GM19467 (cell line): ENCODE measurements at regions not wholly inside any gene's neighbourhood (a gene's known extent, or its start where the extent isn't known, plus 50 kb on each side); places are given as distances from the start of the nearest gene placed in this dataset.
"Not testable (repeated sequence)": the region's sequence is repeated elsewhere in the genome, so short reads cannot be mapped to it uniquely, and the experiment has no call there.

Experiments used
- ATAC-seq: cut with Tn5 transposase; IDR thresholded peaks from one replicate; pipeline ENCODE4 v1.9.1; 2021; ENCODE audit warnings: mild to moderate bottlenecking, moderate library complexity; ENCODE audit not compliant: unreplicated experiment

- no peak for ATAC-seq
These were observed 199.6 kb upstream of the GADL1 start for GRCh38 chr3:31094048-31094447.

GRCh38 chr3:31095255-31095654 is 200.8 kb upstream of the GADL1 start:
- no peak for ATAC-seq

- no peak for ATAC-seq
These were observed 202.4 kb upstream of the GADL1 start for GRCh38 chr3:31096661-31097395.

DNA sequence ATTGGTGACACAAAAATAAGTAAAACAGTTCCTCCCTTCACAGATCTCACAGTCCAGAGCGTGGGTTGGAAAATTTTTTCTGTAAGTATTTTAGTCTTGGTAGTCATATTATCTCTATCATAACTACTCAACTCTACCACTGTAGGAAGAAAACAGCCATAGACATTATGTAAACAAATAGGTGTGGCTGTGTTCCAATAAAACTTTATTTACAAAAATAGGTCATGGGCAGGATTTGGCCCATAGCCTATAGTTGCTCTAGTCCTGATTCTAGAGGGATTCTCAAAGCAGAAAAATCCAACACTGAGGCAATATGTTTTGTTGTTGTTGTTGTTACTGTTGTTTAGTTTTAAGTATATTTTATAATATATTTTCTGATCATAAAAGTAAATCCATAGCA is 206.1 kb upstream of the GADL1 start:
- no peak for ATAC-seq

DNA sequence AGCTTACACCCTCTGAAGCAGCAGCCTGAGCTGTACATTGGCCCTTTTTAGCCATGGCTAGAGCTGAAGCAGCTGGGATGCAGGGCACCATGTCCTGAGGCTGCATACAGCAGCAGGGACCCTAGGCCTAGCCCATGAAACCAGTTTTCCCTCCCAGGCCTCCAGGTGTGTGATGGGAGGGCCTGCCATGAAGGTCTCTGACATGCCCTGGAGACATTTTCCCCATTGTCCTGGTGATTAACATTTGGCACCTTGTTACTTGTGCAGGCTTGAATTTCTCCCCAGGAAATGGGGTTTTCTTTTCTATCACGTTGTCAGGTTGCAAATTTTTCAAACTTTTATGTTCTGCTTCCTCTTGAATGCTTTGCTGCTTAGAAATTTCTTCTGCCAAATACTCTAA is 206.8 kb upstream of the GADL1 start:
- not testable (repeated sequence) for ATAC-seq

DNA sequence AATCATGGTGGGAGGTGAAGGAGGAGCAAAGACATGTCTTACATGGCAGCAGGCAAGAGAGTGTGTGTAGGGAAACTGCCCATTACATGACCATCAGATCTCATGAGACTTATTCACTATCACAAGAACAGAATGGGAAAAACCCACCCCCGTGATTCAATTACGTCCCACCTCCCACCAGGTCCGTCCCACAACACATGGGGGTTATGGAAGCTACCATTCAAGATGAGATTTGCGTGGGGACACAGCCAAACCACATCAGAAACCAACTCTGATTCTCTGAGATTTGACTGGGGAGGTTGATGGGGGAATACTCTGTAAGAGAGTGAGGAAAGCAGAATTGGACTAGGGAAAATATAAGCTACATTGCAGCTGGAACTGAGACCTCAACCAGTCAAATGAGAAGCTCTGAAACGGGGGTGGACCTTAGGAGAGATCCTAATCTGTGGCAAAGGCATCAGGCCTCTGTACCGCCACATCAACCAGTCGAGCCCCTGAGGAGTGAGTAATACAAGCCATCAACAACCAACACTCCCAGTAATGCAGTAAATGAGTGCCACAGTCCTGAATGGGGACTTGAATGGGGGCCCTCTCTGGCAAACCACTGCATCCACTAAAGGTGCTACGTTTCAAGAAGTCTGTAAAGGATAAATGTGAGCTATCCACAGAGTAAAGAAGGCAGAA is 207.9 kb upstream of the GADL1 start:
- ATAC-seq: no peak

GRCh38 chr3:31103181-31103580 is 208.7 kb upstream of the GADL1 start:
- no peak for ATAC-seq

DNA sequence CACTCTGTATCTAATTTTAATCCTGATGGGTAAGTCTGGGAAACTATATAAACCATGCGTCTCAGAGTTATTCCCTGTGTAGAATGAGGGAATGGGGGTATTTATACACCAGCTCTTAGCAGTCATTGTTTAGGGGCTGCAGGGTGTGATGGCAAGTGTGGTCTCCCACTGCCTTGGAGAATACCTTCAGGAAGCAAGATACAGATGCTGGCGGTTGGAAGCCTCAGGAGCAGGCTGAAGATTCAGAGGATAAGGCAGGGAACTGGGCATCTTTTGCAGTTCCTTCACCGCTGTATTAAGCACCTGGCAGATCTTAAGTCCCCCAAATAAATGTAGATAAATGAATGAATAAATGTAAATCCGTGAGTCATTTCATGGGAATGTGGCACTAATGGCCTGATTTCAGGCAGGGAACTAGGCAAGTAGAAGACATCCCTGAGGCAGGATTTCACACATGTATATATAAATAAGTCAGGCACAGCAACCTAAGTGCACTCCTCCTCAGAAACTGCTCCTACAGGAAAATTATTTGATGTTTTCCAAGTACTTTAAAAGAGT is 209.2 kb upstream of the GADL1 start:
- ATAC-seq: no peak

- no peak for ATAC-seq
These were observed 210.6 kb upstream of the GADL1 start for GRCh38 chr3:31105011-31105410.

- ATAC-seq: no peak
These were observed 211.1 kb upstream of the GADL1 start for GRCh38 chr3:31105438-31106077.

- ATAC-seq: no peak
These were observed 211.7 kb upstream of the GADL1 start for GRCh38 chr3:31106204-31106603.

DNA sequence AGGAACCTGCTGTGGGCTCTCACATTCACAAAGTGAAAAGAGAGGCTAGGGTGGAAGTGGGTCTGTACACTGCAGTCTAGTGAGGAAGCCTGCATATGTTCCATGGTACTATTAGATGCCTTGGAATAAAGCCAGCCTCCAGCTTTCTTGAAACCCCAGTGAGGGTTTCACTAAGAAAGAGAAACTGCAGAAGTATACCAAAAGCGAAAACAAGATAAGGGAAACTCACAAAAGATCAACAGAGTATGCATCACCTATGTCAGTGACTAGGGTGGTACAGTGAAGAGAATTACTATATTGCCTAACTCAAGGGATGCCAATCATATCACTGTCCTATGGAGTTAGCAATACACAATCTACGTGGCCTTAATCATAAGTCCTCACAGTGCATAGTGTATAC is 212.5 kb upstream of the GADL1 start:
- peak; percentile 82 for ATAC-seq

DNA sequence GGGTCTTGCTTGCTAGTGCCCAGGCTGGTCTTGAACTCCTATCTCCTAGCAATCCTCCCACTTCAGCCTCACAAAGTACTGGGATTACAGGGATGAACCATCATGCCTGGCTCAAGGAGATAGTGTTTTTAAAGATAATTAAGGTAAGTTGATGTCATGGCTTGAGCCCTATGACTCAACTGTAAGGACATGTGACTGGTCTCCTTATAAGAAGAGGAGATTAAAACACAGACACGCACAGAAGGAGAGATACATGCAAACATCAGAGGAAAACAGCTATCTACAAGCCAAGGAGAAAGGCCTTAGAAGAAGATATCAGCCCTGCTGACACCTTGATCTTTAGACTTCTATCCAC is 220.4 kb upstream of the GADL1 start:
- ATAC-seq: no peak

- not testable (repeated sequence) for ATAC-seq
These were observed 221.1 kb upstream of the GADL1 start for GRCh38 chr3:31115531-31115930.

DNA sequence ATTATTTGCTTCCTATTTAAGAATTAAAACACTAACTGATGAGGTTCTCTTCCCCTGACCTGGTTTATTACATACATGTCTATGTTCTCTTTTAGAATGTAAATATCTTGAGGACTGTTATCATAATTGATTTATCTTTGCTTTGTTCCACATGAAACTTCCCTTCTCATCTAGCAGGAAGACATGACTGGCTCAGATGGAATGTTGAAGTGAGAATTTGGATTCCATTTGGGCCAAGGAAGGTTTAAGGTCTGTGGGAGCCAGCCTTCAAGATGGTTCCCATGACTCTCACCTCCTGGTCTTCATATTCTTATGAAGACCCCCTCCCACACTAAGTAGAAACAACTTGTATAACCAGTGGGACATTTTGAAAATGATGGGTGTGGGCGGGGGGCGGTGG is 222.2 kb upstream of the GADL1 start:
- ATAC-seq: no peak

DNA sequence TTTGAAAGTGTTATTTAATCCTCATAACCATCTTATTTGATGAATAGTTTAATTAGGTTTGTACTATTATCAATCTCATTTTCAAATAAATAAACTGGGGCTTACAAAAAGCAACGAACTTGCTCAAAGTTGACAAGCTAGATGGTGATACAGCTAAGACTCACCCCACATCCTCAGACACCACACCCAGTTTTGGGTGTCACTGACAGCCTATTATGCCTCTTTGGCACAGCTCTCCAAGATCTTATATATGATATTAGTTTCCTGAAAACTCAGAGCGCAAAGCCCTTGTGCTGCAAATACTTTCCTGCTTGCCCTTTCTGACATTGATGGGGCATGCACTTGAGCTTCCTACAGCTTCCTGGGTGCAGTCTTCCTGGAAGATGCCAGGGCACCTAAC is 223.4 kb upstream of the GADL1 start:
- ATAC-seq: no peak

DNA sequence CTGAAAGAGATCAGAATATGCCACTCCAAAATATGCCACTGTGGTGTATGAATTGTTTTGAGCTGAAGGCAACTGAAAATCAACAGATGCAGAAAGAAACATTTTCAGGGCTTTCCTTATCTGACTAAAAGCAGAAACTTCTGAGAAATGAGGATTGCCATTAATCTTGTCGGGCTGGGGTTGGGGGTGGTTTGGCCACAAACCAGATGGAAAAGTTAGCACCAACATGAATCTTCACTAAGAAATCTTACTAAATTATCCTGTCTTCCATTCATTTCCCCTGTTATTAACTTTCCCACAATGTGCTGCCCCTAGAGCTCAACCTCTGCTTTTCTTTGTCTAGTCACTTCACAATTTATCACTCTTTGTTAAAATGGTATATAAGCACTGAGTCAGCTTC is 229.9 kb upstream of the GADL1 start:
- no peak for ATAC-seq

DNA sequence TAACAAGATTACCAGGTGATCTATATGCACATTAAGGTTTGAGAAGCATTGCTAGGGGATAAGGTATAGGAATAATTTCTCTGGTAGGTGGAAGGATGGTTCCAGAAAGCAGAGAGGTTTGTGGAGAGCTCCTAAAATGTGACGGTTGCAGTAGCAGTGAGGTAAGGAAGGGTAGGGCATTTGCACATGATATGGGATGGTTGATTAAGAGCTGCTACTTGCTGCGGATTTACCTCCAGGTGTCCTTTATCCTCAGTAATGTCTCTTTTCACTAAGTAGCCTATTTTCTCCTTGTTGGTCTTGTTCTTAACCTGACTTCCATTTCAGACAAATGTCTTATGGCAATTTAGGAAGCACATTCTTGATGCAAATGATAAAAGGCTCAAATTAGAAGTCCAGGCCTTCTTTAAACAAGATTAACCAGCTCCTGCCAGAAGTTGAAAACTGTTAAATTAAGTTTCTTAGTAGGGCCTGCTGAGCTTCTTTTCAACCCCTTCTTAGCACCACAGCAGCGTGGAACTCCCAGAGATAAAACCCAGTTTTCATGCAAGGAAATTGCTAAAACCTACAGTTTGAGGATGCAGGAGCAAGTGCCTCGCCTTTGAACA is 231.1 kb upstream of the GADL1 start:
- no peak for ATAC-seq

- peak; percentile 42 for ATAC-seq
These were observed 234.8 kb upstream of the GADL1 start for GRCh38 chr3:31129241-31129640.

- ATAC-seq: no peak
These were observed 237.8 kb upstream of the GADL1 start for GRCh38 chr3:31132132-31132769.

DNA sequence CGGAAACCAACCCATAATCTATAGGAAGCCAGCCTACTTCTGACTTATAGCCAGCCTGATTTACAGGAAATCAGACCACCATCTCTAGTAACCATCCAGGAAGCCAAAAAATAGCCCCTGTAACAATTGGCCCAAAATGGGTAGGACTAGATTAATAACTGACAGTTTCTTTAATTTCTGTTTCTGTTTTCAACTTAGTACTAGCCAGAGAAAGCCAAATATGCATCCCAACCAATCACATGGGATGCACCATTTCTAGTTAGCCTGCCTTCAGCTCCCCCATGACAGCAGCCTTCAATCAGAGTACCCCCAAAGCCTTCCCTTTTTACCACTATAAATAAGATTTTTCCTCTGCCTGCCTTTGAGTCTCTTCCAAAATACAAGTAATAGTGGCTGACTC is 239.1 kb upstream of the GADL1 start:
- ATAC-seq: no peak
